ENCODE measurements at regions not wholly inside any gene's neighbourhood (a gene's known extent, or its start where the extent isn't known, plus 50 kb on each side); places are given as distances from the start of the nearest gene placed in this dataset.

DNA sequence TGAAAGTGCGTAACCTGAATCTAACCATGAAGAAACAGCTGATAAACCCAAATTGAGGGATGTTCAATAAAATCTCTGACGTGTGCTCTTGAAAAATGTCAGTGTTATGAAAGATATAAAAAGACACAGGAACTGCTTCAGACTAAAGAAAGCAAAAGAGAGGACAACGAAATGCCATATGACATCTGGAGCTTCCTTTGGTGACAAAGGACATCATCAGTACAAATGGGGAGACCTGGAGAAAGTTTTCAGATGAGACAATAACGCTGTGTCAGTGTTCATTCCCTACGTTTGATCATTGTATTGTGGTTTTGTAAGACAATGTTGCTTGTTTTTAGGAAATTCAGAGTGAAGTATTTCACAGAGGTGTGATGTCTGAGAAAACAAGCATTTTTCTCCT is 125.9 kb upstream of the MAP1LC3B2 start:
- Histone ChIP-seq H3K4me1 (ENCODE audit: control insufficient read depth, insufficient read depth, low read length) (peaks cover 27% of the 10 kb centered on the region), H3K4me3 (ENCODE audit: low read length) (no peak overlapping the region), H3K9ac (ENCODE audit: low read length) (no peak overlapping the region), H3K27me3 (ENCODE audit: control insufficient read depth, insufficient read depth, low read length) (no peaks in the 10 kb centered on the region), H3K36me3 (ENCODE audit: control insufficient read depth, insufficient read depth, low read length) (no peaks in the 10 kb centered on the region), H3K9me3 (ENCODE audit: control insufficient read depth, low read length) (no peaks in the 10 kb centered on the region)

DNA sequence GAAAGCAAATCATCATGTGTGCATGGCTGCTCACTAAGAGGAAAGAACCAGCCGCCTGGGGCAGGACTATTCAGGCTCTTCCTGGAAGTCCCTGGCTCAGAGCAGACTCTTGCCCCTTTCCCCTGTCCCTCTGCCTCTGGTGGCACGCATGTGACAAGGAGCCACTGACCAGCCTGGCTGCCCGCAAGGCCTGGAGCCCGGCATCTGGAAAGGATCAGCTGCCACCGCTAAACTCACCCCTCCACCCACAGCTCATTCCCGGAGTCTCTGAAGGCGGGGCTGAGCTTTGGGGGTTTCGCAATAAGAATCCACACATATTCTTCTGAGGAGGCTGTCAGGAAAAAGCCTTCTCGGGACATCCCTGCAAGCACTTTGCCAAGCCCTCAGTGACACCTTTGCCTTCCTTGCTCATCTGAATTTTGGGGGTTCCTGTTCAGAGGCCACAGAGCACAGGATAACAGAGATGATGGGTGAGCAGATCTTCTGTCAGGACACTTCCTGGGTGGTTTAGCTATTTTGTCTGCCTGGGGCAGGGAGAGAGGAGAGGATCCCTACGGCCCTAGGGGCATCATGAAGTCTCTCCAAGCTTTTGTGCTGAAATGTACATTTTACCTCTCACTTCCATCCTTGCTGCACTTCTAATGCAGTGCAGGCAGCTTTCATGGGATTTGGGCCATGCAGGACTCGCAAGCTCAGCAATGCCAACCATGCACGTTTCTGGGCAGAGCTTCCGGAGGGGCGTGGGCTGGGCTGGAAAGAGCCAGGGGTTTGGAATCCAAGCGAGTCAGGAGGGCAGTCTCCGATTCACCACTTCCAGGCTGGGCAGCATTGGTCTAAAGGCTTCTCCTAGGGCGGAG is 124.8 kb upstream of the MAP1LC3B2 start:
- Histone ChIP-seq H3K4me3 (ENCODE audit: low read length) (peak overlapping the region; percentile 5), H3K27me3 (ENCODE audit: control insufficient read depth, insufficient read depth, low read length) (no peaks in the 10 kb centered on the region), H3K9ac (ENCODE audit: low read length) (no peak overlapping the region), H3K9me3 (ENCODE audit: control insufficient read depth, low read length) (no peaks in the 10 kb centered on the region), H3K4me1 (ENCODE audit: control insufficient read depth, insufficient read depth, low read length) (peaks cover 27% of the 10 kb centered on the region), H3K36me3 (ENCODE audit: control insufficient read depth, insufficient read depth, low read length) (no peaks in the 10 kb centered on the region)

DNA sequence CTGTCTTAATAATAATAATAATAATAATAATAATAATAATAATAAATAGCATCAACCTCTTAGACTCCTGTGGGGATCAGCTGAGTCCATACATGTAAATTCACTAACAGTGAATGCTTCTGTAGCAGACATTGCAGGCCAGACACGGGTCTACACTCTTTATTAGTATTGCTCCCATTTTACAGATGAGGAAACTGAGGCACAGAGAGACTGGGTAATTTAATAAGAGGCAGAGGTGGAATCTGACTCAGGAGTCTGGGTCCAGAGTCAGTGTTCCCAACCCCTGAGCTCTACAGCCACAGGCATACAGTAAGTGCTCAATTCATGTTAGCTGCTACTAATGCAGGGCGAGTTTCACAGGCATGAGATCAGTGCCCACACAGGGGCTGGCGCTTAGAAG is 123.2 kb upstream of the MAP1LC3B2 start:
- Histone ChIP-seq H3K4me3 (ENCODE audit: low read length) (no peak overlapping the region), H3K9me3 (ENCODE audit: control insufficient read depth, low read length) (no peaks in the 10 kb centered on the region), H3K9ac (ENCODE audit: low read length) (no peak overlapping the region), H3K27me3 (ENCODE audit: control insufficient read depth, insufficient read depth, low read length) (no peaks in the 10 kb centered on the region), H3K36me3 (ENCODE audit: control insufficient read depth, insufficient read depth, low read length) (no peaks in the 10 kb centered on the region), H3K4me1 (ENCODE audit: control insufficient read depth, insufficient read depth, low read length) (peaks cover 27% of the 10 kb centered on the region)

DNA sequence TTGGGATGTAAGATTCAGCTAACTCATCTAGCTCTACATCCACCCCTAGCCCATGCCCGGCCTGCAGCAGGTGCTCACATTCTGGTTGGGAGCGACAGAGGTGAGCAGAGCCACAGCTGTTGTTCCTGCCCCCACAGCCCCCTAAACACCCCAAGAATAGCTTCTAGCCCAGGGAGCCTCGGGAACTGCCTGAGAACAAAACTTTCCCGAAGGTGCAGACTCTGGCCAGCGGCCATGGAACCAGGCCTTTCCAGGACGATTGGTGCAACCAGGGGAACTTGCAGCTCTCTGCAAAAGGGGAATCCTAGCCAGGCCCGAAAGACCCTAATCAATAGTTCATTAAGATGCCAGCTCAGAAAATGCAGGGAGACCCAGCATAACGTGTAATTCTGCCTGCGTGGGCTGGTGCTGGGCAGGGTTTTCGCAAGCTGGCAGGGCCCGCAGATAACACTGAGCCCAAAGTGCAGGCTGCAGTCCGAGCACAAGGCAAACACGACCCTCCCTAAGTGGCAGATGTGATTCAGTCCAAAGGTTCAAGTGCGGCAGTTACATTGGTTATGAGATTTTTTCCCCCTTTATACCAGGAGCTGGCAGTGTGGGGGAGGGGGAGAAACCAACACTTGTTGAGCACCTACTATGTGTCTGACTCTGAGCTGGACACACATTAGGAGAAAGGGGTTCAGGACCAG is 122.5 kb upstream of the MAP1LC3B2 start:
- H3K4me3 ChIP-seq (ENCODE audit: low read length), result no peak overlapping the region
- no peaks in the 10 kb centered on the region for H3K36me3 ChIP-seq (ENCODE audit: control insufficient read depth, insufficient read depth, low read length)

DNA sequence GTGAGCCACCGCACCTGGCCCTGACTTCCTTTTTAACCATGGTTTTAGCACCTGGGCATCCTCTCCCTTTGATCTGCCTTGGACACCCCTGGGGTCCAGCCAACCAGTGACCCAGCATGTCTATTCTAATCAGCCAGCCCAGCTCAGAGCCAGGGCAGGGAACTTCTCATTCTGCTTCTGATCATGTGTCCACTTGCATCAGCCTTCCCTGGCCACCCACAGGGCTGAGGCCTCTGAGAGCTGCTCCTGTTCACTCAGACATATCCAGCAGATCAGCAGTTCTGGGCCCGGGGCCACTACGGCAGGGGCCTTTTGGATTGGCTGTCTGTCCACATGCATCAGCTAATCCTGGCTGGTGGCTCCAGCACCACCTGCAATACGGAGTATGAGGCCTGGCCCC is 117.9 kb upstream of the MAP1LC3B2 start:
- H3K27me3 ChIP-seq (ENCODE audit: control insufficient read depth, insufficient read depth, low read length), result no peaks in the 10 kb centered on the region
- no peak overlapping the region for H3K9ac ChIP-seq (ENCODE audit: low read length)
- H3K9me3 ChIP-seq (ENCODE audit: control insufficient read depth, low read length), result no peaks in the 10 kb centered on the region
- H3K4me3 ChIP-seq (ENCODE audit: low read length), result no peak overlapping the region
- H3K36me3 ChIP-seq (ENCODE audit: control insufficient read depth, insufficient read depth, low read length), result no peaks in the 10 kb centered on the region
- H3K4me1 ChIP-seq (ENCODE audit: control insufficient read depth, insufficient read depth, low read length), result peaks cover 11% of the 10 kb centered on the region

More for the DNA sequence above, 122.5 kb upstream of the MAP1LC3B2 start:
- H3K27me3 ChIP-seq (ENCODE audit: control insufficient read depth, insufficient read depth, low read length), result no peaks in the 10 kb centered on the region
- H3K9me3 ChIP-seq (ENCODE audit: control insufficient read depth, low read length), result no peaks in the 10 kb centered on the region
- peaks cover 27% of the 10 kb centered on the region for H3K4me1 ChIP-seq (ENCODE audit: control insufficient read depth, insufficient read depth, low read length)
- no peak overlapping the region for H3K9ac ChIP-seq (ENCODE audit: low read length)

DNA sequence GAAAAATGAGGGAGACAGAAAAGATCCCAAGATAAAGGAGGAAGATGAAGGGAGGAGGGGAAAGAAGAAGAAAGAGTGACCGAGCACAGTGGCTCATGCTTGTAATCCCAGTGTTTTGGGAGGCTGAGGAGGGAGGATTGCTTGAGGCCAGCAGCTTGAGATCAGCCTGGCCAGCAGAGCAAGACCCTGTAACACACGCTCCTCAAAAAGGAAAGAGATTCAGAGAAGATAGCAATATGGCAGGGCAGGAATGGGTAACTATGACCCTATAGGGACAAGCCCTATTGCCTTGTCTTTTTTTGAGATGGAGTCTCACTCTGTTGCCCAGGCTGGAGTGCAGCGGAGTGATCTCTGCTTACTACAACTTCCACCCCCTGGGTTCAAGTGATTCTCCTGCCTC is 116.9 kb upstream of the MAP1LC3B2 start:
- H3K9ac ChIP-seq (ENCODE audit: low read length), result no peak overlapping the region
- no peaks in the 10 kb centered on the region for H3K36me3 ChIP-seq (ENCODE audit: control insufficient read depth, insufficient read depth, low read length)
- peaks cover under 1% of the 10 kb centered on the region for H3K4me1 ChIP-seq (ENCODE audit: control insufficient read depth, insufficient read depth, low read length)
- H3K4me3 ChIP-seq (ENCODE audit: low read length), result no peak overlapping the region
- H3K9me3 ChIP-seq (ENCODE audit: control insufficient read depth, low read length), result no peaks in the 10 kb centered on the region
- no peaks in the 10 kb centered on the region for H3K27me3 ChIP-seq (ENCODE audit: control insufficient read depth, insufficient read depth, low read length)

DNA sequence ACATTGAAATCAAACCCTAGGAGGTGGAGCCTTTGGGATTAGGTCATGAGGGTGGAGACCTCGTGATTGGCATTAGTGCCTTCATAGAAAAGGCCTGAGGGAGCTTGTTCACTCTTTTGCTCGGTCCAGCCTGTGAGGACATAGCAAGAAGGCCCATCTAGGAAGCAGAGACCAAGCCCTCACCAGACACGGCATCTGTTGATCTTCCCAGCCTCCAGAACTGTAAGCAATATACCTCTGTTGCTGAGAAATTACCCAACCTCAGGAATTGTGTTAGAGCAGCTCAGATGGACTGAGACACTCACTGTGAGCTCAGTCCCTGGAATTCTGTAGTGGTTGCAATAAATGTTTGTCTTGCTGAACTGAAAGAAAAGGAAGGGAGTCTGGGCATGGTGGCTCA is 116.2 kb upstream of the MAP1LC3B2 start:
- Histone ChIP-seq H3K4me3 (ENCODE audit: low read length) (no peak overlapping the region), H3K27me3 (ENCODE audit: control insufficient read depth, insufficient read depth, low read length) (no peaks in the 10 kb centered on the region), H3K4me1 (ENCODE audit: control insufficient read depth, insufficient read depth, low read length) (no peaks in the 10 kb centered on the region), H3K9me3 (ENCODE audit: control insufficient read depth, low read length) (no peaks in the 10 kb centered on the region), H3K9ac (ENCODE audit: low read length) (no peak overlapping the region), H3K36me3 (ENCODE audit: control insufficient read depth, insufficient read depth, low read length) (no peaks in the 10 kb centered on the region)

DNA sequence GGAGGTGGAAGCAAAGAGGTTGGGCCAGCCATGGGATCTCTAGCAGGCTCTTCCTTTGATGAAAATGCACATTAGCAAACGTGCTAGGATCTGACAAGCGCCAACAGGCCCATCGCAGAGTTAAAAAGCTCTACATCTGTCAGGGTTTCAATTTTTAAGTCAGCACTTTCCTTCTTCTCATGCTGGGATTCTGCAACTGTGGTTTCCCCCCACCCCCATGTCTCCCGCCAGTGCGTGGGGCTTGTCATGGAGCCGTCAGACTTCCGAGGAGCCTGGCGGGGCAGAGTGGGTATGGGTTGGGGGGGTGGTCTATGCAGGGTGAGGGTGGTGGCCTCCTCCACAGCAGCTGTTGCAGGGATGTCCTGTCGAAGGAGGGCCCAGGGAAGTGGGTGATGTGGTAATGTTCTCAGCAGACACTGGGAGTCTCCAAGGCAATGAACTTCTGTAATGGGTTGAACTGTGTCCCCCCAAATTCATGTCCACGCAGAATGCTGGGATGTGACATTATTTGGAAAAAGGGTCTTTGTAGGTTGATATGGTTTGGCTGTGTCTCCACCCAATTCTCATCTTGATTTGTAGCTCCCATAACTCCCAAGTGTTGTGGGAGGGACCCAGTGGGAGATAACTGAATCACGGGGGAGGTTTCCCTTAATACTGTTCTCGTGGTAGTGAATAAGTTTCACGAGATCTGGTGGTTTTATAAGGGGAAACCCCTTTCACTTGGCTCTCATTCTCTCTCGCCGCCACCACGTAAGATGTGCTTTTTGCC is 115.2 kb upstream of the MAP1LC3B2 start:
- no peaks in the 10 kb centered on the region for H3K9me3 ChIP-seq (ENCODE audit: control insufficient read depth, low read length)
- H3K36me3 ChIP-seq (ENCODE audit: control insufficient read depth, insufficient read depth, low read length), result no peaks in the 10 kb centered on the region
- no peaks in the 10 kb centered on the region for H3K4me1 ChIP-seq (ENCODE audit: control insufficient read depth, insufficient read depth, low read length)
- no peaks in the 10 kb centered on the region for H3K27me3 ChIP-seq (ENCODE audit: control insufficient read depth, insufficient read depth, low read length)
- no peak overlapping the region for H3K9ac ChIP-seq (ENCODE audit: low read length)
- no peak overlapping the region for H3K4me3 ChIP-seq (ENCODE audit: low read length)

DNA sequence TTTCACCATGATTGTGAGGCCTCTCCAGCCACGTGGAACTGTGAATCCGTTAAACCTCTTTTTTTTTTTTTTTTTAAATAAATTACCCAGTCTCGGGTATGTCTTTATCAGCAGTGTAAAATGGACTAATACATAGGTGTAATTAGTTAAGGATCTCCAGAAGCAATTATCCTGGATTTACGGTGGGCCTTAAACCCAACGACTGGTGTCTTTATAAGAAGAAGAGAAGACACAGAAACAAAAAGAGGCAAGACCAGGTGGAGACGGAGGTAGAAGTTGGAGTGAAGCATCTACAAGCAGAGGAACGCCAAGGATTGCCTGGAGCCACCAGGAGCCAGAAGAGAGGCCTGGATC is 114.6 kb upstream of the MAP1LC3B2 start:
- Histone ChIP-seq H3K4me1 (ENCODE audit: control insufficient read depth, insufficient read depth, low read length) (no peaks in the 10 kb centered on the region), H3K9me3 (ENCODE audit: control insufficient read depth, low read length) (no peaks in the 10 kb centered on the region), H3K9ac (ENCODE audit: low read length) (no peak overlapping the region), H3K36me3 (ENCODE audit: control insufficient read depth, insufficient read depth, low read length) (no peaks in the 10 kb centered on the region), H3K4me3 (ENCODE audit: low read length) (no peak overlapping the region), H3K27me3 (ENCODE audit: control insufficient read depth, insufficient read depth, low read length) (no peaks in the 10 kb centered on the region)

DNA sequence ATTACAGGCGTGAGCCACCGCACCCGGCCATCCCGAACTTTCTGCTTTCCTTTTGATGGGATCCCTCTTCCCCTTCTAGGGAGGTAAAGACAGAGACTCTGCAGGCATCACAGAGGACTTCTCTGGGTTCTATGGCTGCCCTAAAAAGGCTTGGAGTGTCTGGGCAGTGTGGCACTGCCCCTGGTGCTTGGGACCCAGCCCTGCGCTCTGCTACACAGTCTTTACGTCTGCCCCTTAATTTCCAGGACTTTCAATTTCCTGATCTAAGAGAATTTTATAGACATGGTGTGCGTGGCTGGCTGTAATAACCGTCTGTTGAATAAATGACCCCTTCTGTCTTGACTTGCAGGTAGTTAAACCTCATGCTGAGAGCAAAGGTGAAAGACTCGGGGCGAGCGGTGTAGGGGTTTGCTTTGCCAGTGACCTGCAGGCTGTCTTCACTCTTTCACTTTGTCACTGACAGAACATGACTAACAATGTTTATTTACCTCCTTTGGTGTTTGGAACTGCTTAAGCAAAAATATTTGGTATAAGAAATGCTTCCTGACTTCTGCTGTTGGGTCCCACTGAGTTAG is 110.9 kb upstream of the MAP1LC3B2 start:
- Histone ChIP-seq H3K36me3 (ENCODE audit: control insufficient read depth, insufficient read depth, low read length) (no peaks in the 10 kb centered on the region), H3K9ac (ENCODE audit: low read length) (no peak overlapping the region), H3K4me1 (ENCODE audit: control insufficient read depth, insufficient read depth, low read length) (no peaks in the 10 kb centered on the region), H3K27me3 (ENCODE audit: control insufficient read depth, insufficient read depth, low read length) (no peaks in the 10 kb centered on the region), H3K4me3 (ENCODE audit: low read length) (no peak overlapping the region), H3K9me3 (ENCODE audit: control insufficient read depth, low read length) (no peaks in the 10 kb centered on the region)

DNA sequence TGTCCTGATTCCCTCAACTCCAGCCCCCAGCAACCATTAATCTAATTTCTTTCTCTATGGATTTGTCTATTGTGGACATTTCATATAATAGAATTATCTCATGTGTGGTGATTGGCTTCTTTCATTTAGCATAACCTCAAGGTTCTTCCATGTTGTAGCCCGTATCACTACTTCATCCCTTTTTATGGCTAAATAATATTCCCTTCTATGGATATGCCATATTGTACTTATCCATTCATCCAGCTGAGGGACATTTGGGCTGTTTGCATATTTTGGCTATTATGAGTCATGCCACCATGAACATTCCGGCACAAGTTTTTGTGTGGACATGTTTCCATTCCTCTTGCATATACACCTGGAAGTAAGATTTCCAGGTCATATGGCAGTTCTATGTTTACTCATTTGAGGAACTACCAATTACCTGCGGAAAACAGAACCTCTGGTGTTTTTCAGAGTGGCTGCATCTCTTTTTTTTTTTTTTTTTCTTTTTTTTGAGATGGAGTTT is 108.7 kb upstream of the MAP1LC3B2 start:
- Histone ChIP-seq H3K9ac (ENCODE audit: low read length) (no peak overlapping the region), H3K4me1 (ENCODE audit: control insufficient read depth, insufficient read depth, low read length) (peaks cover 9% of the 10 kb centered on the region), H3K9me3 (ENCODE audit: control insufficient read depth, low read length) (no peaks in the 10 kb centered on the region), H3K27me3 (ENCODE audit: control insufficient read depth, insufficient read depth, low read length) (peaks cover 5% of the 10 kb centered on the region), H3K36me3 (ENCODE audit: control insufficient read depth, insufficient read depth, low read length) (no peaks in the 10 kb centered on the region), H3K4me3 (ENCODE audit: low read length) (no peak overlapping the region)
